RWPE2 (cell line): ENCODE measurements at regions not wholly inside any gene's neighbourhood (a gene's known extent, or its start where the extent isn't known, plus 50 kb on each side); places are given as distances from the start of the nearest gene placed in this dataset.

ENCODE experiments used
- ATAC-seq: fragments of 200-7000 bp; cut with Tn5 transposase; 3 replicates; pipeline ENCODE4 v1.9.1; 2021; ENCODE audit warnings: low read depth
- DNase-seq: peaks from one replicate; pipeline ENCODE4 v3.0.0-alpha.2; 2020; ENCODE audit warnings: low spot score
- H3K27ac ChIP-seq: fragments of 450-650 bp; 2 replicates; pipeline ENCODE4 v1.5.1; 2017; ENCODE audit warnings: mild to moderate bottlenecking; ENCODE audit not compliant: poor library complexity, severe bottlenecking
- H3K27me3 ChIP-seq: fragments of 250-450 bp; sonication (Bioruptor Pico); 2 replicates; pipeline ENCODE4 v1.5.1; 2021; ENCODE audit warnings: mild to moderate bottlenecking, moderate library complexity; ENCODE audit not compliant: insufficient read depth, poor library complexity, severe bottlenecking
- H3K36me3 ChIP-seq: fragments of 250-450 bp; sonication (Bioruptor Pico); 2 replicates; pipeline ENCODE4 v1.5.1; 2020; ENCODE audit warnings: low read depth, mild to moderate bottlenecking, moderate library complexity
- H3K4me1 ChIP-seq: fragments of 250-450 bp; sonication (Bioruptor Pico); 2 replicates; pipeline ENCODE4 v1.5.1; 2021; ENCODE audit warnings: mild to moderate bottlenecking, moderate library complexity; ENCODE audit not compliant: insufficient read depth, poor library complexity, severe bottlenecking
- H3K4me3 ChIP-seq: fragments of 250-450 bp; sonication (Bioruptor Pico); 2 replicates; pipeline ENCODE4 v1.5.1; 2021; ENCODE audit warnings: mild to moderate bottlenecking, moderate library complexity; ENCODE audit not compliant: severe bottlenecking
- H3K9me3 ChIP-seq: fragments of 250-450 bp; sonication (Bioruptor Pico); 2 replicates; pipeline ENCODE4 v1.5.1; 2021; ENCODE audit warnings: mild to moderate bottlenecking, moderate library complexity; ENCODE audit not compliant: severe bottlenecking
- TF ChIP-seq, protein P1 (sequence below): fragments of 450-650 bp; IDR thresholded peaks from one replicate; pipeline ENCODE4 v1.5.1; 2017; ENCODE audit warnings: mild to moderate bottlenecking, moderate library complexity; ENCODE audit not compliant: poor library complexity, severe bottlenecking

DNA sequence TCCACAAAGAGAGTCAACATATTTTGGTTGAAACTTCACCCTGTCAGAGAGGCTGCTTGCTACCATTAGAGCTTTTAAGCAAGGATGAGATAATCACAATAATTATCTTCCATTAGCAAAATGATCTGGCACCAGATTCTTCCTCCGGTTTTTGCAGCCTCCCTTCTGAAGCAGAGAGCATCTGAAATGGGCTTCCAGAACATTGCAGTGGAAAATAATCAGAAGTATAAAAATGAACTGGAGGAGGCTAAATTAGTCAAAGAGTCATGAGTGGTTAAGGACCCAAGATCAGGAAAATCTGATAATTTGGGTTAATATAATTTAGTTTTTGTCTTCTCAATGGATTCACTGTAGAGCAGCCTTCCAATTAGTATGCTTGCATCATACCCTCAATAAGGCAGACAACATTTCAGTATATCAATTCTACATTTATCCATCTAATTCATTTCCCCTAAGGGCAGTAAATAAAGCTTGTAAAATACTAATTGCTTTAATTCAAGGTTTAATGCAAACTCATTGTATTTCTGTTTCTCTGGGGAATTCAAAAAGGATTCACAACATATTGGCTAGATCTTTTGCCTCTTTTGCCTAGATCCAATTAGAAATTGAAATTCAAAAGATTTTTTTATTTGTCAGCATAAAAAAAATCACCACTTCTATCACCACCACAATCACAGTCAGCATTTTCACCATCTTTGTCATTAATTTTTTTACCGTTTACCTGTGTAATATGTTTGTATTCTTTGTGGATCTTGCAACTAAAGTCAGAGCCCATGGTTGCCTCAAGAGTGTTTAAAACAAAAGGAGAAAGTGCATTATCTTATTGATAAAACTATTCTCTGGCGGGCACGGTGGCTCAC lies 537.2 kb upstream of the DCC start:
- DNase-seq (no peak), ATAC-seq (no peak)
- Histone ChIP-seq H3K9me3 (no peaks in the 10 kb centered on the region), H3K27me3 (no peaks in the 10 kb centered on the region), H3K4me3 (no peak overlapping the region), H3K4me1 (no peaks in the 10 kb centered on the region), H3K27ac (no peak overlapping the region), H3K36me3 (no peaks in the 10 kb centered on the region)
- TF ChIP-seq, protein P1, sequence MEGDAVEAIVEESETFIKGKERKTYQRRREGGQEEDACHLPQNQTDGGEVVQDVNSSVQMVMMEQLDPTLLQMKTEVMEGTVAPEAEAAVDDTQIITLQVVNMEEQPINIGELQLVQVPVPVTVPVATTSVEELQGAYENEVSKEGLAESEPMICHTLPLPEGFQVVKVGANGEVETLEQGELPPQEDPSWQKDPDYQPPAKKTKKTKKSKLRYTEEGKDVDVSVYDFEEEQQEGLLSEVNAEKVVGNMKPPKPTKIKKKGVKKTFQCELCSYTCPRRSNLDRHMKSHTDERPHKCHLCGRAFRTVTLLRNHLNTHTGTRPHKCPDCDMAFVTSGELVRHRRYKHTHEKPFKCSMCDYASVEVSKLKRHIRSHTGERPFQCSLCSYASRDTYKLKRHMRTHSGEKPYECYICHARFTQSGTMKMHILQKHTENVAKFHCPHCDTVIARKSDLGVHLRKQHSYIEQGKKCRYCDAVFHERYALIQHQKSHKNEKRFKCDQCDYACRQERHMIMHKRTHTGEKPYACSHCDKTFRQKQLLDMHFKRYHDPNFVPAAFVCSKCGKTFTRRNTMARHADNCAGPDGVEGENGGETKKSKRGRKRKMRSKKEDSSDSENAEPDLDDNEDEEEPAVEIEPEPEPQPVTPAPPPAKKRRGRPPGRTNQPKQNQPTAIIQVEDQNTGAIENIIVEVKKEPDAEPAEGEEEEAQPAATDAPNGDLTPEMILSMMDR: no peak

DNA sequence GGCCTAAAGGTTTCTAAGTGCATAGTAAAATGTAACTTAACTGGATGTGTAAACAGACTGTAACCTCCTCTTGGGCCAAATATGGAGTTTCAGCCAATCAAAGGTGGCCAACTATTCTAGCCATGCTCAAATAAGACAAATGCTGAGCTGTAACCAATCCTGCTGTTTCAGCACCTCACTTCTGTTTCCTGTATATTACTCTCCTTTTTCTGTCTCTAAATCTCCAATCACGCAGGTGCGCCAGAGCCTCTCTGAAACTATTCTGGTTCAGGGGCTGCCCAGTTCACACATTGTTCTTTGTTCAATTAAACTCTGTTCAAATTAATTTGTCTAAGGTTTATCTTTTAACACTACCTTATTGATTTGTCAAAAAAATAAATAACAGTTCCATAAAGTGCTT lies 532.7 kb upstream of the DCC start:
- H3K27me3 ChIP-seq: no peaks in the 10 kb centered on the region
- H3K4me3 ChIP-seq: no peak overlapping the region
- H3K27ac ChIP-seq: no peak overlapping the region
- no peaks in the 10 kb centered on the region for H3K4me1 ChIP-seq
- H3K36me3 ChIP-seq: no peaks in the 10 kb centered on the region
- TF ChIP-seq, protein P1: no peak
- no peak for DNase-seq
- H3K9me3 ChIP-seq: no peaks in the 10 kb centered on the region
- ATAC-seq: no peak

DNA sequence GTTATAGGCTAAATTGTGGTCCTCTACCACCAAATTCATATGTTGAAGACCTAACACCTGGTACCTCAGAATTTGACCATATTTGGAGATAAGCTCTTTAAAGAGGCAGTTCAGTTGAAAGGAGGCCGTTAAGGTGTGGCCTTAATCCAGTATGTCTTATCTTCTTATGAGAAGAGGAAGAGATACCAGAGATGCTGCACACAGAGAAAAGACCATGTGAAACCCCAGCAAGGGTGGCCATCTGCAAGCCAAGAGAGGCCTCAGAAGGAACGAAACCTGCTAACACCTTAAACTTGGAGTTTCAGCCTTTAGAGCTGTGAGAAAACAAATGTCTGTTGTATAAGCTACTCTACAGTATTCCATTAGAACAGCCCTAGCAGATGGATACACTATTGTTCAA lies 528.1 kb upstream of the DCC start:
- TF ChIP-seq, protein P1: no peak
- H3K36me3 ChIP-seq: no peaks in the 10 kb centered on the region
- H3K27ac ChIP-seq: no peak overlapping the region
- no peak for ATAC-seq
- H3K9me3 ChIP-seq: no peaks in the 10 kb centered on the region
- DNase-seq: no peak
- no peak overlapping the region for H3K4me3 ChIP-seq
- H3K27me3 ChIP-seq: no peaks in the 10 kb centered on the region
- no peaks in the 10 kb centered on the region for H3K4me1 ChIP-seq

DNA sequence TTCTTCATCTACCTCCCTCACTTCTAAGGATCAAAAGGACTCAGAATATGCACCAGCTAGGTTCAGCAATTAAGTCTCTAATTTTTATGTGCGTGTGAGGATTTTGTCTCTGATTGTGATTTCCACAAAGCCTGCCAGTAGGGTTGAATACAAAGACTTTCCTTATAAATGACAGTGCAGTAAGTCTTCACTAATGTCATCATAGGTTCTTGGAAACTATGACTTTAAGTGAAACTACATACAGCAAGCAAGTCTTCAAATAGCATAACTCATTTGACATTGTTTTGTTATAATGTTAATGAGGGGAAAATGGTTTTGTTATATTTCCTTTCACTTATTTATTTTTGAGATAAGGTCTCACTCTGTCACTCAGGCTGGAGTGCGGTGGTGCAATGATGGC lies 526.3 kb upstream of the DCC start:
- no peak overlapping the region for H3K4me3 ChIP-seq

More for the DNA sequence above, 526.3 kb upstream of the DCC start:
- Histone ChIP-seq H3K27me3 (peaks cover 5% of the 10 kb centered on the region), H3K9me3 (no peaks in the 10 kb centered on the region), H3K36me3 (no peaks in the 10 kb centered on the region), H3K27ac (no peak overlapping the region), H3K4me1 (no peaks in the 10 kb centered on the region)
- TF ChIP-seq, protein P1: no peak
- no peak for DNase-seq
- ATAC-seq: no peak
